ENCODE measurements at regions not wholly inside any gene's neighbourhood (a gene's known extent, or its start where the extent isn't known, plus 50 kb on each side); places are given as distances from the start of the nearest gene placed in this dataset.

GRCh38 chr5:1665803-1666202 lies 133.8 kb downstream of the MRPL36 start:
- DNase-seq (no peak), ATAC-seq (no peak)
- Histone ChIP-seq H3K9me3 (peaks cover 0 to 9% (median 0%) of the 10 kb centered on the region in 11 donors), H3K27ac (no peak overlapping the region), H3K4me3 (no peak overlapping the region), H3K27me3 (peaks cover 17 to 88% (median 60%) of the 10 kb centered on the region in 7 donors), H3K36me3 (no peaks in the 10 kb centered on the region), H3K4me1 (peaks cover 0 to 13% (median 4%) of the 10 kb centered on the region in 9 donors)
- WGBS, 2 donors, result 87 to 90% methylated on average over 4 of the region's 4 CpGs
- intact Hi-C loops (cut with DNase I), result loop anchor here in 2 of 10 donors (5.0 to 10.0 kb wide), 2 partner anchors 369 to 371 kb away; no protein-coding TSS in a partner anchor
- TF ChIP-seq CTCF (IDR thresholded peaks at IDR 0.05), result no peak

GRCh38 chr5:1665231-1665630 lies 134.4 kb downstream of the MRPL36 start:
- Histone ChIP-seq H3K9me3 (peaks cover 0 to 9% (median 0%) of the 10 kb centered on the region in 11 donors), H3K27me3 (peaks cover 17 to 89% (median 59%) of the 10 kb centered on the region in 7 donors), H3K36me3 (no peaks in the 10 kb centered on the region), H3K4me1 (peaks cover 0 to 13% (median 4%) of the 10 kb centered on the region in 9 donors), H3K4me3 (no peak overlapping the region), H3K27ac (no peak overlapping the region)
- DNase-seq, result no peak
- WGBS, 2 donors, result 77% methylated on average over 6 of the region's 6 CpGs
- ATAC-seq, result no peak
- intact Hi-C loops (cut with DNase I), result loop anchor here in 2 of 10 donors (5.0 to 10.0 kb wide), 2 partner anchors 370 to 372 kb away; no protein-coding TSS in a partner anchor
- no peak for TF ChIP-seq CTCF (IDR thresholded peaks at IDR 0.05)

GRCh38 chr5:1663186-1663585 lies 136.5 kb downstream of the MRPL36 start:
- peaks cover 0 to 13% (median 4%) of the 10 kb centered on the region in 9 donors for H3K4me1 ChIP-seq
- H3K36me3 ChIP-seq, result no peaks in the 10 kb centered on the region
- TF ChIP-seq CTCF (IDR thresholded peaks at IDR 0.05), result no peak
- H3K4me3 ChIP-seq, result no peak overlapping the region
- no peaks in the 10 kb centered on the region for H3K9me3 ChIP-seq
- peaks cover 17 to 91% (median 64%) of the 10 kb centered on the region in 7 donors for H3K27me3 ChIP-seq
- no peak for DNase-seq
- no peak for ATAC-seq
- WGBS, 2 donors, result 82 to 86% methylated on average over 13 of the region's 13 CpGs
- intact Hi-C loops (cut with DNase I), result loop anchor here in 1 of 10 donors (10.0 kb wide), 1 partner anchor 372 kb away; no protein-coding TSS in a partner anchor
- no peak overlapping the region for H3K27ac ChIP-seq

- intact Hi-C loops (cut with DNase I), result loop anchor here in 1 of 10 donors (10.0 kb wide), 1 partner anchor 372 kb away; no protein-coding TSS in a partner anchor
- H3K4me3 ChIP-seq, result no peak overlapping the region
- H3K36me3 ChIP-seq, result no peaks in the 10 kb centered on the region
- ATAC-seq (no peak), DNase-seq (no peak)
- H3K27me3 ChIP-seq, result peaks cover 12 to 91% (median 64%) of the 10 kb centered on the region in 7 donors
- H3K27ac ChIP-seq, result no peak overlapping the region
- 83 to 84% methylated on average over 20 of the region's 20 CpGs for WGBS, 2 donors
- peaks cover 0 to 8% (median 4%) of the 10 kb centered on the region in 9 donors for H3K4me1 ChIP-seq
- TF ChIP-seq CTCF (IDR thresholded peaks at IDR 0.05), result no peak
- H3K9me3 ChIP-seq, result no peaks in the 10 kb centered on the region
These were observed 137.0 kb downstream of the MRPL36 start for GRCh38 chr5:1662559-1663085.

Data from heart right ventricle (tissue), 16 donors.